ENCODE measurements at regions not wholly inside any gene's neighbourhood (a gene's known extent, or its start where the extent isn't known, plus 50 kb on each side); places are given as distances from the start of the nearest gene placed in this dataset.

- ChIA-PET POLR2A (ENCODE audit: unreplicated experiment) (no interaction called here), CTCF (no interaction called here)
- H3K4me1 ChIP-seq (replicated peaks; ENCODE audit: insufficient read depth): no peaks in the 10 kb centered on the region
- H3K9me2 ChIP-seq (ENCODE audit: insufficient read depth): no peaks in the 10 kb centered on the region
- TF ChIP-seq CTCF (conservative IDR thresholded peaks at IDR 0.05) (no peak), EZH2 (IDR thresholded peaks at IDR 0.05; ENCODE audit: low read depth) (no peak)
- no peaks in the 10 kb centered on the region for H4K20me1 ChIP-seq (ENCODE audit: insufficient read depth)
- no peaks in the 10 kb centered on the region for H3K9me3 ChIP-seq (ENCODE audit: insufficient read depth, low read depth)
- no peak overlapping the region for H3K27ac ChIP-seq
- DNase-seq: no peak
- no peaks in the 10 kb centered on the region for H3K79me2 ChIP-seq (ENCODE audit: low read depth)
- no peak overlapping the region for H3K4me2 ChIP-seq
- H3K4me3 ChIP-seq: no peak overlapping the region
- intact Hi-C loops (cut with micrococcal nuclease; ENCODE audit: unreplicated experiment): no loop called here
- no peaks in the 10 kb centered on the region for H3K36me3 ChIP-seq (ENCODE audit: low read depth)
- BruUV-seq (replicated peaks): no TSS peak
- H3F3A ChIP-seq (ENCODE audit: insufficient read depth, low read depth): no peaks in the 10 kb centered on the region
- peaks cover 6% of the 10 kb centered on the region; the same call in 1 of the 2 replicates for H3K27me3 ChIP-seq (ENCODE audit: insufficient read depth, low read depth)
- no peak overlapping the region for H2AFZ ChIP-seq
Observed at GRCh38 chr1:229184066-229184465, 86.8 kb upstream of the RAB4A start.

- no peaks in the 10 kb centered on the region for H3K9me2 ChIP-seq (ENCODE audit: insufficient read depth)
- BruUV-seq (replicated peaks): no TSS peak
- DNase-seq: no peak
- H3K27ac ChIP-seq: no peak overlapping the region
- H3K27me3 ChIP-seq (ENCODE audit: insufficient read depth, low read depth): peaks cover 6% of the 10 kb centered on the region; the same call in 1 of the 2 replicates
- H3K4me1 ChIP-seq (replicated peaks; ENCODE audit: insufficient read depth): no peaks in the 10 kb centered on the region
- H3F3A ChIP-seq (ENCODE audit: insufficient read depth, low read depth): no peaks in the 10 kb centered on the region
- ChIA-PET CTCF (no interaction called here), POLR2A (ENCODE audit: unreplicated experiment) (no interaction called here)
- H3K4me3 ChIP-seq: no peak overlapping the region
- H2AFZ ChIP-seq: no peak overlapping the region
- H4K20me1 ChIP-seq (ENCODE audit: insufficient read depth): no peaks in the 10 kb centered on the region
- no peak for TF ChIP-seq EZH2 (IDR thresholded peaks at IDR 0.05; ENCODE audit: low read depth)
- TF ChIP-seq CTCF (conservative IDR thresholded peaks at IDR 0.05): no peak
- intact Hi-C loops (cut with micrococcal nuclease; ENCODE audit: unreplicated experiment): no loop called here
- no peaks in the 10 kb centered on the region for H3K36me3 ChIP-seq (ENCODE audit: low read depth)
- H3K4me2 ChIP-seq: no peak overlapping the region
- no peaks in the 10 kb centered on the region for H3K9me3 ChIP-seq (ENCODE audit: insufficient read depth, low read depth)
- no peaks in the 10 kb centered on the region for H3K79me2 ChIP-seq (ENCODE audit: low read depth)
Observed at GRCh38 chr1:229185963-229186362, 84.9 kb upstream of the RAB4A start.

- TF ChIP-seq EZH2 (IDR thresholded peaks at IDR 0.05; ENCODE audit: low read depth) (no peak), CTCF (conservative IDR thresholded peaks at IDR 0.05) (no peak)
- no peaks in the 10 kb centered on the region for H3K4me1 ChIP-seq (replicated peaks; ENCODE audit: insufficient read depth)
- no peak for DNase-seq
- H3K36me3 ChIP-seq (ENCODE audit: low read depth): no peaks in the 10 kb centered on the region
- peaks cover 6% of the 10 kb centered on the region; the same call in 1 of the 2 replicates for H3K27me3 ChIP-seq (ENCODE audit: insufficient read depth, low read depth)
- CTCF ChIA-PET: no interaction called here
- H3K79me2 ChIP-seq (ENCODE audit: low read depth): no peaks in the 10 kb centered on the region
- H3K27ac ChIP-seq: no peak overlapping the region
- H2AFZ ChIP-seq: no peak overlapping the region
- BruUV-seq (replicated peaks): no TSS peak
- intact Hi-C loops (cut with micrococcal nuclease; ENCODE audit: unreplicated experiment): no loop called here
- H3K9me2 ChIP-seq (ENCODE audit: insufficient read depth): no peaks in the 10 kb centered on the region
- no peak overlapping the region for H3K4me2 ChIP-seq
- H3K9me3 ChIP-seq (ENCODE audit: insufficient read depth, low read depth): no peaks in the 10 kb centered on the region
- H4K20me1 ChIP-seq (ENCODE audit: insufficient read depth): no peaks in the 10 kb centered on the region
- POLR2A ChIA-PET (ENCODE audit: unreplicated experiment): no interaction called here
- no peak overlapping the region for H3K4me3 ChIP-seq
- H3F3A ChIP-seq (ENCODE audit: insufficient read depth, low read depth): 0 out of 2 replicates have a peak, but pooled peaks cover under 1% of the 10 kb centered on the region
Observed at GRCh38 chr1:229186373-229187056, 84.4 kb upstream of the RAB4A start.

All from PC-9 (cell line).